HG03280 (cell line): ENCODE measurements at regions not wholly inside any gene's neighbourhood (a gene's known extent, or its start where the extent isn't known, plus 50 kb on each side); places are given as distances from the start of the nearest gene placed in this dataset.
"Not testable (repeated sequence)": the region's sequence is repeated elsewhere in the genome, so short reads cannot be mapped to it uniquely, and the experiment has no call there.

Source experiments
- ATAC-seq: cut with Tn5 transposase; IDR thresholded peaks from one replicate; pipeline ENCODE4 v1.9.1; 2021; ENCODE audit warnings: mild to moderate bottlenecking, moderate library complexity; ENCODE audit not compliant: unreplicated experiment

DNA sequence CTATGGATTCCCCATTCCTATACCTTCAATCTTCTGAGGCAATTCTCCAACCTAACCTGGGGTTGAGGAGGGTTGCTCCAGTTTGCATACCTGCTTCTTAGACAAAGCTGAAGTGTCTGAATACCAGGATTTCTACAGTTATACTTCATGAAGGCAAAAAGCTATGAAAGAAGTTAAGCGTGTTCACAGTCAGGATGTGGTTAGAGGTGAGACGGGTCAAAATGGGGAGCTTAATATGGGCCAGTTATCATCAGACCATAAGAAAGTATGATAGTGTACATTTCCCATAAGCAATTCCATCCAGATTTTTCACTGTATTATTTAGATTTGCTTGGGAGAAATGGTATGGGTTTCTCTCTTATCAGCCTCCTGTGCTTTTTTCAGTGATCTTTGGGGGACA is 156.9 kb upstream of the FER start:
- no peak for ATAC-seq

DNA sequence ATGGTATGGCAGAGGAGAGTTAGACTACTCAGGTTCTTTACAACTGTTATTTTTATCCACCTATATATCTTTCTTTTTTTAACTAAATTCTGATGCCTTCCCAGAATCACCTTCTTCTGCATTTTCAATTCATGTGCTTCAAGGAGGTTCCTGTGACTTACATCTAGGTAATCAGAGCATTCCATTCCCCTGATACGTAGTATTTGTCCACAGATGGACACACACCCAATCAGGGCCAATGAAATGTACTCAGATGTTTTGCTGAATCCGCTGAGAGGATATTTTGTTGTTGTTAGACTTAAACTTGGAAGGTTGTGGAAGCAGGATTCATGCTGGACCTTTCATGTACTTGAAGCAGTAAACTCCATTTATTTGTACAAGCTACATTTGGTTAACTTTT is 159.4 kb upstream of the FER start:
- no peak for ATAC-seq

DNA sequence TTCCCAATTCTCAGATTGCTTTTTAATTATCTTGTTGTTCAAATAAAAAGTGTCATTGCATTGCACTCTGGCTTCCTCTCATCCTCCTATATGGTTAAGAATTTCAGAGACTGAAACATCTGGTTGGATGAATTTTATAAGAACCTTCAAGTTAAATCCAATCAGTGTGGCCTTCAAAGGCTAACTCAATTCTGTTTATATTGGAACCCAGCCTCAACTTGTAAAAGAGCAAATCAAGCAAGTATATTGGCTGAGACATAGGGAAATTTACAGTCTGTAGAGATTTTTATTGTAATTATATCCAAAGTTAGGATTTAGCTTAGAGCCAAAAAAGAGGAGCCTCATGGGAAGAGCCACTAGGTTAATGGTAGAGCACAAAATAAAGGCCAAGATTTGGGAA is 159.9 kb upstream of the FER start:
- no peak for ATAC-seq

DNA sequence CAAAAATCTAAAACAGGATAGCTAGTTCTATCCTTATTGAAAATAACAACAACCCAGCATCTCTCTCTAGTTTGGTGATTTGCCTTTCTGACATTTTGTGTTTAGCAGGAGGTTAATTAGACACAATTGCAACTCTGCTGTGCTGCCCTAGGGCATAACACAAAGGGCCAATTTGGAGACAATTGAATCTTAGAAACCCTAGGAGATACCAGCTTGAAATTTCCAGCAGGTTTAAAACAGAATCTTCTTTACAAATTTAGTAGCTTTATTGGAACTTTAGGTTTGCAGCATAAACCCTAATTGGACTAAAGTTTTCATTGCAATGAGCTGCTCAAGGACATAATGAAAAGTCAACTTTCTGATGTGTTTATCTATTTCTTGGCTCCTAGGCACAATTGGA is 166.7 kb upstream of the FER start:
- ATAC-seq = no peak

DNA sequence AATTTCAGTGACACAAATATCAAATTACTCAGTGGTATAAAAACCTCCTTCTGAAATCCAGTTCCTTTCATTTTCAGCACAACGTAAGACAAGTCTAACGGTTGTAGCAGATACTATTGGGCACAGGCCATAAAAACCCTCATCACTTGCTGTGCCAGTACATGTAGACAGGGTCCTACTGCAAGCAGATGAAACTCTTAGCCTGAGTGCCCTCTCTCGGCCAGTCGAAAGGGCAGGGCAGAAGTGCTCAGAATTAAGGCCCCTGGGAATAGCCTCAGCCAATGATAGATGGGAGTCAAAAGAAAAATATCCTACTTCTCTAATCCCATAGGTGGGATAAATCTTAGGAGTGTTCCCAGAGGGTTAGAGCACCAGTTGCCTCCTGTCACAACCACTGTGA is 168.5 kb upstream of the FER start:
- no peak for ATAC-seq

DNA sequence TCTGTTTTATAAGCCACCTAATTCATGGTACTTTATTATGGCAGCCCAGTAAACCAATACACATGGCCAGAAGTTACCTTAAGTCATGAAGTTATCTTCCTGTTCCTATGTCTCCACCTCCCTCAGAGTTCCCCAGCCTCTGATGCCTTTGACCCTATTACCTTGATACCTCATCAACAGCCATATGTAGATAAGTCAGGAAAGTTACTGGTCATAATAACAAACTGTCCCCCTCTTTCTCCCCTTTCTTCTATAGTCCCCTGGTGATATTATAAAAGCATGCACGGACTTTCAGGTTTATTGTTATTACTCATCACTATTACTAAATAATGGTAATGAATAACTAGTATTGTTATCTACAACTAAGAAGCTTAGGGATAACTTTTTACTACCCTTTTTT is 168.9 kb upstream of the FER start:
- no peak for ATAC-seq

DNA sequence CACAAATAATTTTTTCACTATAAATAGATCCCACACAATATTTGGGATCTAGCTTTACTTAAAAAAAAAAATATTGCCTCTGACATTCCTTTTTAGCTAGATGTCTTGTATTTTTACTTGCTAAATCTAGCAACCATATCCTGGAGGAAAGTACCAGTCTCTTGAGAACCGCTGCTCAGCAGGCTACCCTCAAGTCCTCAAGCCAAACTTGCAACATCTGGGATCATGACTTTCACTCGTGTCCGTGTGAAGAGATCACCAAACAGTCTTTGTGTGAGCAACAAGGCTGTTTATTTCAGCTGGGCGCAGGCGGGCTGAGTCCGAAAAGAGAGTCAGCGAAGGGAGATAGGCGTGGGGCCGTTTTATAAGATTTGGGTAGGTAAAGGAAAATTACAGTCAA is 180.3 kb upstream of the FER start:
- no peak for ATAC-seq

DNA sequence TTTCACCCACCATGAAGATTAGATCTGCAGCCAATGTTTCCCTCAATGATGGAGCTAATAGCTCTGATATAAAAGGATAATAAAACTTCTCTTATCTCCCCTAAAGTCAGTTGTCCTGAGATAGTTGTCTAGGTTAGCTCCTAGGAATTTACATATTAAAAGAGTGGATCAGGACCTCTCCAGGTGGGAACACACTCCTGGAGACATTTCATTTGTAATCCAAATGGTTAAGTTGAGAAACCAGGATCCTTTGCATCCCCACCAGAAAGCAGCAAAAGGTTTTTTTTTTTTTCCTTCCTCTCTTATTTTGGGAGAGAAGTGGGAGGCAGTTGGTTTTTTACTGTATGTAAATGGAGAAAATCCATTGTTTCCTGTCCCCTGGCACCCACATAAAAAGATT is 182.5 kb upstream of the FBXL17 start:
- ATAC-seq = no peak

DNA sequence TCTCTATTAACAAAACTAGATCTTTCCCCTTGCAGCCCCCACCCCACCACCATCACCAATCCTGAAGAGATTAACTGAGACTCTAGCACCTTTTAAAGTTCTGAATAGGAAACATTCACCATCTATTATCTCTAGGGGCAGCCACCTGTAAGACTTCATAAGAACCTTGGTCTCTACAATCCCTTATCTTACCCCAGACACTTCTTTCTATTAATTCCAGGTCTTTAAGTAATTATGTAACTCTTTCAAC is 180.2 kb upstream of the FBXL17 start:
- ATAC-seq = no peak

DNA sequence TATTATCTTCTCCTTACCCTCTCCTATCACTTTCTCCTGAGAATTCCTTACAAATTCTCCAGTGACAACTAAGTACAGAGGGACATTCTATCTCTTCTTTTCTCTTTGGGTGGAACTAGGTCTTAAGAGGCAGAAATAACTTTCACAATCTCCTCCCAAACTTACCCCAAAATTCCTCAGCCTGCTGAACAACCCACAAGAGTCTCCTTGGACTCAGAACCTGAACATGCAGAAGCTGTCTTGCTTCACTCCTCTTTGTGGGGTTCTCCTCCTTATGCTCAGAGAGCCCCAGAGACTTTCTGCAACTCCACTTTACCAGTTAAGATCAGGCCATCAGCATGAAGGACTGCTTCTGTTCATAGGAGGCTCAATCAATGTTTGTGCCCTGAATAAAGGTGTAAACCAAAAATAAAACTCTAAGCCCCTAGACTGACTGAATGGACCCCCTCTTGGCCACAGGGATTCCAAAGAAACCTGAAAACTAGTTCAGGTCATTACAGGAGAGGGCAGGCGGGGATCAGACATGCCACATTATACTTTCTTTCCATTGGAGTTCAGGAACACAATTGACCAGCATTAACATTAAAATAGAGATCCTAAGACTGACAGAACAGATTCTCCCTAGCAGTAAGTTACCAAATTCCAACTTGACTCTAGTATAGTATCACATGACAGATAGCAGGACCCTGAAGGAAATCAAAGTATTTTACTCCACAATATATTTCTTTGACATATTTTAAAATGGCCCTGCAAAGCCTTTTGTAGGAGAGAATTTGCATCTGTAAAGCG is 179.7 kb upstream of the FBXL17 start:
- ATAC-seq = no peak

DNA sequence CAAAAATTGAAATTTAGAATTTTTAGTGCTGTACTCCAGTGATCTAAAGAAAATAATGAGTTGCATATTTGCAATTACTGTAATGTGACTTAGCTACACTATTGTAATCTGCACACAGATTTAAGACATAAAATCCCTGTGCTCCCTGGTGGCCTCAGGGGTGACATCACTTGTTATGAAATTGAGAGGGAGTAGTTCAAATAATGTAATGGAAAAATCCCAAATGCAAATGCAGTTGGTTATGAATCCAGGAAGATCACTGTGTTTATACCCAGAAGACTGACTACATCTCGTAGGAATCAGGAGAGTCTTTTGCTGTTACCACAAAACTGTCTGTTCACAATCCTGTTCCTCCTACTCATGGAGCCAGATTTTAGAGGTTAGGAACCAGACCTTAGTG is 178.7 kb upstream of the FBXL17 start:
- no peak for ATAC-seq

DNA sequence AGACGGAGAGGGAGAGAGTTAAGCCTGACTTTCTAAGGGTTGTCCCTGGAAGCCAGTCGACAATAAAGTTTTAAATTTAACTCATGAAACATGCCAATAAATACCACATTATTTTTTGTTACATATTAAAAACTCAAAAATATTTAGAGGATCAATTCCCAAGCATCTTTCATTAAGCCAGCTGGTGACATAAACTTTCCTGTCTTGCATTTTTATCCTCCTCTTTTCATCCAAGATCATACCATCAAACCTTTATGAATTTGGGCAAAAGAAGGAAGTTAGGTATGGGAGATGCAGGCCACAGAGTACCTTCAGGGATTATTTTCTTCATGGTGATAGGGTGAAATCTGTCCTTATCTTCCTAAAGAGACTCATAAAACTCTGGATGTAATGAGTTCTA is 178.3 kb upstream of the FBXL17 start:
- ATAC-seq = no peak

DNA sequence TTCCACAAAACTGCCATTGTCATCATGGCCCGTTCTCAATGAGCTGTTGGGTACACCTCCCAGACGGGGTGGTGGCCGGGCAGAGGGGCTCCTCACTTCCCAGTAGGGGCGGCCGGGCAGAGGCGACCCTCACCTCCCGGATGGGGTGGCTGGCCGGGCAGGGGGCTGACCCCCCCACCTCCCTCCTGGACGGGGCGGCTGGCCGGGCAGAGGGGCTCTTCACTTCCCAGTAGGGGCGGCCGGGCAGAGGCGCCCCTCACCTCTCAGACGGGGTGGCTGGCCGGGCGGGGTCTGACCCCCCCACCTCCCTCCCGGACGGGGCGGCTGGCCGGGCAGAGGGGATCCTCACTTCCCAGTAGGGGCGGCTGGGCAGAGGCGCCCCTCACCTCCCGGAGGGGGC is 176.9 kb upstream of the FBXL17 start:
- not testable (repeated sequence) for ATAC-seq

DNA sequence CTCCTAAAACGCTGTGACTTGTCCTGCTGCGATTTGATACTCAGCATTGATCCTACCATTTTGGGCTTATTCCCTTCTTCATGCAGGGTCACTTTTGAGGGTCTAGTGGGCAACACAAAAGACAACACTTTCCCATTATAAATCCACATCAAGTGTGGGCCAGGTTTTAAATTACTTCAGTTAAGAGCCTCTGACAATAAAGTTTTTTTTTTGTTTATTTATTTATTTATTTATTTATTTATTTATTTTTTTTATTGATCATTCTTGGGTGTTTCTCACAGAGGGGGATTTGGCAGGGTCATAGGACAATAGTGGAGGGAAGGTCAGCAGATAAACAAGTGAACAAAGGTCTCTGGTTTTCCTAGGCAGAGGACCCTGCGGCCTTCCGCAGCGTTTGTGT is 176.2 kb upstream of the FBXL17 start:
- not testable (repeated sequence) for ATAC-seq

DNA sequence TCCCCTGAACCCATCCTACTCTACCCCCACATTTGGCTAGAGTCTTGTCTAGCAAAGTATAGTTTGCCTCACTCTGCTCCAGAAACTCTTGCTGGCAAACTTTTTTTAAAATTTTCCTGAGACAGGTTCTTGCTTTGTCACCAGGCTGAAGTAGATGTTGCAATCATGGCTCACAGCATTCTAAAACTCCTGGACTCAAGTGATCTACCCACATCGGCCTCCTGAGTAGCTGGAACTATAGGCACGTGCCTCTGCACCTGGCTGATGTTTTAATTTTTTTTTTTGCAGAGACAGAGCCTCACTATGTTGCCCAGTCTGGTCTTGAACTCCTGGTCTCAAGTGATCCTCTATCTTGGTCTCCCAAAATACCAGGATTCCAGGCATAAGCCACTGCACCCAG is 175.8 kb upstream of the FBXL17 start:
- no peak for ATAC-seq

DNA sequence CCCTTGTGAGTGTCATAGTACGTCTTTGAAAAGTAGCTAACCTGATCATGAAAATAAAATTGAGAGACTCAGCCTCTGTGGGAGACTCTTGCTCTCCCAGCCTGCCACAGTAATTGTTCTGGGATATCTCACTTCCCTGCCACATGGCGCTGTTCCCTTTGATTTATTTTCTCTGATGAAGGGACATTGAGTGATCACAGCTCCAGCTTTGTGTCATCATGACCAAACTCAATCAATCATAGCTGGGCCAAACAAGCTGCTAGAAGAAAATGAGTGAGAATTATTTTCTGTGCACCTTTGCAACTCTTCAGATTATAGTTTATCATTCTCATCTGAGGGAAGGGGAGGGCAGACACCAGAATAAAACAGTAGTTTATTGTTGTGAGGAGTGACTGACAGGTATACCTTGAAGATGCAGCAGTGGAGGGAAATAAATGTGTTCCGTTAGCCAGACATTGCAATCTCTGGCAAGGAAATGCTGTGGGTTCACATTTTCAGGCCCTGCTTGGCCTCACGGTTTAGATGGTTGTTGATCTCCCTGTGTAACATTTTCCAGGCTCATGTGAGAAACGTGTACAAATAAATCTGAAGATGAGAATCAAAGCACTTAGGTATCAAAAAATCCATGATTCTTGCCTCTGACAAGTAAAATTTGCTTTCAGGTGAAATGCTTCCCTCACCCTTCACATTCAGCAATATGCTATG is 174.7 kb upstream of the FBXL17 start:
- no peak for ATAC-seq

DNA sequence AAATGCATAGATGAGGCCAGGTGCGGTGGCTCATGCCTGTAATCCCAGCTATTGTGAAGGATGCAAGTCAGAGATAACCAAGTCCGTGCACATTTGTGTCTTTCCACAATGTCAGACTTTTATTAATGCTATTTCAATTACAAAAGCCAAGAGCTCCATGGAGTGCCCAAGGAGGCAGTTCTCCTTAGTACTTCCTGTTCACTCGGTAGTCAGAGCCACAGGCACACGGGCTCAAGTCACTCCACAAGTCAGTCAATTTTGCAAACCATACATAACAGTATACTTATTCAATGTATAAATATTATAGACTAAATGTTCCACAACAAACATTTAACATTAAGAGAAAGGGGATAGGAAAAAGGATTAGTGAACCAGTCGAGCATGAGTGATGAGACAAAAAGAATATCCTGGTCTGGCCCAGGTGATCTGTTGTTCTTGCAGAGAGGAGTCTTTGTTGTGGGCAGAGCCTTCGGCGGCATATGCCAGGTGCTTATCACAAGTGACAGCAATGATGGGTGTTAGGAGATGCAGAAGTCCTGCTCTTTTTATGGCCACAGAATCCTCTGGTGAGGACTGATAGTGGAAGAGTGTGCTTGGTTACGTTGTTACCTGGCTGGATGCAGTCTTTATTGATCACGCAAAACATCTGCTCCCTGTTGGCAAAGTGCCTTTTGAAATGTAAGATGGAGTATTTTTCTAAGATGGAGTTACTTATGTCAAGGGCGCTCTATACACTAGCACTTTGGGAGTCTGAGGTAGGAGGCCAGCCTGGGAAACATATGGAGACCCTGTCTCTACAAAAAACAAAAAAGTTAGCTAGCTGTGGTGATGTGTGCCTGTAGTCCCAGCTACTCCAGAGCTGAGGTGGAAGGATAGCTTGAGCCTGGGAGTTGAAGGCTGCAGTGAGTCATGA is 167.0 kb upstream of the FBXL17 start:
- no peak for ATAC-seq

DNA sequence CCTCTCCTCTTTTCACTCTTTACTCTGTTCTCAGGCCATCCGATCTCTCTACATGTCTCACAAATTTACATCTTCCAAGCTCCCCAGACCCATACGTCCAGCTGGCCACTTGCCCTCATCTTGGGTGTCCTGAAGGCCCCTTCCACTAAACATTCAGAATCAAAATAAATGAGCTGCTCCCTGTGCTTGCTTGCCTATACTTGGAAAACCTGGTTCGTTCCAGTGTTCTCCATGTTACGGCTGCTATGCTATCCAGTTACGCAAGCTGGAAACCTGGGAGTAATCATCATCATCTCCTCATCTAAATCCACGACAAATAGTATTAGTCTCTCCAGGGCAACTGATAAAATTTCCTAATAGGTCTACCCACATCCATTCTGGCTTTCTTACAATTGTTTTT is 165.0 kb upstream of the FBXL17 start:
- ATAC-seq = no peak

DNA sequence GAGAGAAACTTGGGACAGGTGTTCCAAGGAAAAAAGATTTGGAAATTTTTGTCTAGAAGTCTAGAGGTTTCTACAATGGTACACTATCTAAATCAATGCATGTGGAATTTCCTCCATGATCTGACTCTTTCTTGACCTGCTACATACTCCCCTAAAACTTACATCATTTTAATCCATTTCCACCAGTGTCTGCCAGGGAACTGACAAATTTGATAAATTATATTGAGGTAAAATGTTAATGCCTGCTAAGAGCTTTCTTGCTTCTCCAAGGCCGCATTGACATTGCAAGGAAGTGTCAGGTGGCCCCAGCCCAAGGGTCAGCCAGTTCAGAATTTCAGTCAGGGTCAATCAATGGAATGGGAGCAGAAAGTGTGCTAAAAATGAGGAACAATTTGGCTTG is 163.4 kb upstream of the FBXL17 start:
- ATAC-seq = no peak

DNA sequence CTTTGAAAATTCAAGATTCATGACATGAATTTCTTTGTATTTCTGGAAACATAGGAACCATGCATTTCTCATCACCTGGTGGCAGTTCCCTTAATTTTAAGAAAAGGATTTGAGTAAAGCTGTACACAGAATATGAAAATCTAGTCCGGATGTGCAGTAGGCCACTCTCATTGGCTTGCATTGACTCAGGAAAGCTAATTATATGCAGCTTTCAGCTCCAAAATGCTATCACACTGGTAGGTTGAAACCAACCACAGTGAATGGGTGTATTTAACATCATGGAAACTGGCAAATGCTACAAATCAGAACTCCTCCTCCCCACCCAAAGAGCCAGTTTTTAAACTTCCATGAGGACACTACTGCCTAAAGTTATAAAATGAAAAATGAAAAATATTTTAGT is 161.6 kb upstream of the FBXL17 start:
- ATAC-seq = peak; percentile 49

DNA sequence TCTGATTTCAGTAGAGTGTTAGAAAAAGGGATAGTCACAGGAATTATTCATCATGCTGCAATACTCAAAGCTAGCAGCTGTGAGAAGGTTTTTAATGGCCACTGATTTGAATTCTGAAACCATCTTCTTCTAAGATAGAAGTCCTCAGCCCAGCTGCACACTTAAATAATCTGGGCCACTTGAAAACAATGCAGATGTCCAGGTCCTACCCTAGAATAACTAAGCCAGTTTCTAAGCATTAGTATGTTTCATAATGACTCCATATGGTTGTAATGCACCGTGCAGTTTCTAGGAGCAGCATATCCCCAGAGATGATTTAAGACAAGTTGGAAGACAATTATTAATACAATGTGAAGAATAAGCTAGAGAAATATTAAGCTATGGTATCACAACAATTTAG is 159.9 kb upstream of the FBXL17 start:
- ATAC-seq = peak; percentile 48

DNA sequence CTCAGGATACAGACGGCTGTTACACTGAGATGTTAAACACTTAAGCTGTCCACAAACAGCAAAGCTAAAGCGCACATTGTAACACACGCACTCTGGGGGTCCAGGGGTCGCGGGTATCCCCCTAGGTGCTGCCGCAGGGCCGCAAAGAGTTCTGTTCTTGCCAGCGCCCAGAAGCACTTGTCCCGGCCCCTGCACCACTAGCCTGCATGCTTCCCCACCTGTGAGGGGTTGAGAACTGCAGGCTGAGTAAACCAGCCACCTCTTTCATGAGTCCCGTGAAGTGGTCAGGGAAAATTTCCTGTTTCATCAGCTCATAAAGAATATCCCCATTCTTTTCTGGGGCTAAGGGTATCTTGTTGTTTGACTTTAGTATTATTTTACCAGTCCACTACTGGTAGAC is 154.4 kb upstream of the FBXL17 start:
- ATAC-seq = no peak
